Activated T-cell treated with anti-CD3 and anti-CD28 coated beads, Interleukin-2, amount 50 U/mL, for 4 hours (primary cell): ENCODE measurements at regions not wholly inside any gene's neighbourhood (a gene's known extent, or its start where the extent isn't known, plus 50 kb on each side); places are given as distances from the start of the nearest gene placed in this dataset.

Experiments used
- ATAC-seq, 2 donors: fragments of 200-7000 bp; cut with Tn5 transposase; one replicate each; pipeline ENCODE4 v1.10.0; 2021
- DNase-seq: peaks from one replicate; pipeline ENCODE4 v3.0.0-alpha.2; 2020
- H3K27me3 Mint-ChIP-seq: one replicate; pipeline ENCODE4 v1.8.0; 2021; ENCODE audit warnings: low read depth, mixed read lengths
- H3K36me3 Mint-ChIP-seq: one replicate; pipeline ENCODE4 v1.8.0; 2022; ENCODE audit warnings: mixed read lengths; ENCODE audit not compliant: insufficient read depth
- H3K4me1 Mint-ChIP-seq: one replicate; pipeline ENCODE4 v1.8.0; 2021; ENCODE audit warnings: low read depth, mixed read lengths
- H3K4me3 Mint-ChIP-seq: one replicate; pipeline ENCODE4 v1.8.0; 2021; ENCODE audit warnings: mild to moderate bottlenecking, moderate library complexity, mixed read lengths
- H3K9me3 Mint-ChIP-seq: one replicate; pipeline ENCODE4 v1.8.0; 2021; ENCODE audit warnings: mixed read lengths

GRCh38 chr1:234971586-234972297 is 156.9 kb downstream of the TOMM20 start:
- ATAC-seq (peak in 1 of 2 donors; percentile 37), DNase-seq (no peak)
- Mint-ChIP-seq H3K36me3 (no peaks in the 10 kb centered on the region), H3K4me3 (no peak overlapping the region), H3K27me3 (no peaks in the 10 kb centered on the region), H3K9me3 (no peaks in the 10 kb centered on the region), H3K4me1 (peaks cover 55% of the 10 kb centered on the region)

DNA sequence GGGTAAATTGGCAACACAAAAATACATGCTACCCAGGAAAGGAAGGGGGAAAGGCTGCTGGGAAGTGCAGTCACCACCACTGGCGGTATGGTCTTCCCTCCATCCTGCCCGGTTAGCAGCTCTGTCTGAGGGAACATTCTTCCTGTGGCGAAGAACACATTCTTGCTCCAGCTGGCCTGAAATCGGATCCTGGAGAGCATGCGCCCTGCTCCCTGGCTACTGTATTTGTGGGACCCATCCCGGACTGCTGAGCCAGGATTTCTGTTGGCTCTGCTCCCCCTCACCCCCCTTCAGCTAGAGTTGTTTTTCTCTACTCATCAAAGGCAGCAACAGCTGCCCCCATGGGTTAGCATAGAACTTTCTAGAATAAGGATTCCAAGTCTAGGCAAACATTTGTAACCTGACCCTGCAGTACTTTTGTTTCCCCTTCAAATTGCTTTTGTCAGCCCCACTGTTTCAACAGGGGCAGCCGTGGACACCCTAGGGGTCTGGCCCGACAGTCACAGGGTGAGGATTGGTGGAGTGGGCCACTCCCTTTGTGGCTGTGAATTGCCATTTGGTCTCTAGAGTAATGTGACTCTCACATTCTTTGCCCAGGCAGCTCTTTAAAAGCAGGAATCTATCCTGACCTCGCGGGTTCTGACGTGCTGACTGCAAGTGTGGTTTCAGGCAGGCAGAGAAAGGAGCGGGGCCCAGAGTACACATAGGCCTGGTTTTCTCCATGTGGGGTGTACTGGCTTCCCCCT is 157.7 kb downstream of the TOMM20 start:
- no peak overlapping the region for H3K4me3 Mint-ChIP-seq
- DNase-seq, result no peak
- H3K9me3 Mint-ChIP-seq, result no peaks in the 10 kb centered on the region
- peak in 1 of 2 donors; percentile 38 for ATAC-seq
- H3K4me1 Mint-ChIP-seq, result peaks cover 49% of the 10 kb centered on the region
- no peaks in the 10 kb centered on the region for H3K27me3 Mint-ChIP-seq
- no peaks in the 10 kb centered on the region for H3K36me3 Mint-ChIP-seq

DNA sequence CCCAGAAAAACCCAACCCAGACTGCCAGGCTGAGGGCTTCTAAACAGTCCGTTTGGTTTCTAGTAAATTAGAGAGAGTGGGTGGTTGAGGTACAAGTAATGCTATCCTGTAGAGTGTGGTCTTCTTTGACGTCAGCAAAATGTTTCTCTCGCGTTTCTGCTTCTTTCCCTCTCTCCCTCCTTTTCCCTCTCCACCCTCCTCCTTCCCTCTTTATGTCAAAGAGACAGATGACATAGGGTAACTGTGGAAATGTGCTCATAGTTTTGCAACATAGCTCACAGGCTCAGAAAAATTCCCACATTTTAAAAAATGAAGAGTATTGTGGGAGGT is 158.3 kb downstream of the TOMM20 start:
- DNase-seq, result no peak
- Mint-ChIP-seq H3K36me3 (no peaks in the 10 kb centered on the region), H3K4me3 (no peak overlapping the region), H3K9me3 (no peaks in the 10 kb centered on the region), H3K4me1 (peaks cover 45% of the 10 kb centered on the region), H3K27me3 (no peaks in the 10 kb centered on the region)
- ATAC-seq, result peak; percentile 27 to 57

GRCh38 chr1:234969581-234970400 is 158.8 kb downstream of the TOMM20 start:
- Mint-ChIP-seq H3K4me3 (no peak overlapping the region), H3K9me3 (no peaks in the 10 kb centered on the region), H3K4me1 (peaks cover 45% of the 10 kb centered on the region), H3K27me3 (no peaks in the 10 kb centered on the region), H3K36me3 (no peaks in the 10 kb centered on the region)
- DNase-seq (no peak), ATAC-seq (peak; percentile 8 to 11)

GRCh38 chr1:234969011-234969441 is 159.6 kb downstream of the TOMM20 start:
- DNase-seq, result no peak
- Mint-ChIP-seq H3K4me1 (peaks cover 52% of the 10 kb centered on the region), H3K27me3 (no peaks in the 10 kb centered on the region), H3K4me3 (no peak overlapping the region), H3K9me3 (no peaks in the 10 kb centered on the region), H3K36me3 (no peaks in the 10 kb centered on the region)
- no peak for ATAC-seq

DNA sequence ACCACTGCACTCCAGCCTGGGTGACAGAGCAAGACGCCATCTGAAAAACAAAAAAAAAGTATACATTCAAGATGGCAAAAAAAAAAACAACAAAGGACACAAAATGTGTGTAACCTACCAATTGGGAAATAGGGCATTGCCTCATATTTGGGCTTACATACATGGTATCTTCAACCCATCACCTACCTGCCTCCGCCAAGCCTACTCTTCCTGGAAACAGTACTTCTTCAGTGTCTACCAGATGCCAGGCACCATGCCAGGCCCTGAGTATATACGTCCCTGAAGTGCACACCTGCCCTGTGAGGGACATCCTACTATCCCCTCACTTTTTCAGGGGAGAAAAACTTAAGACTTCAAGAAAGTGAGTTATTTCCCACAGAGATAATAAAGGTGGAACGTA is 160.2 kb downstream of the TOMM20 start:
- ATAC-seq, result no peak
- Mint-ChIP-seq H3K4me3 (no peak overlapping the region), H3K4me1 (peaks cover 57% of the 10 kb centered on the region), H3K9me3 (no peaks in the 10 kb centered on the region), H3K36me3 (no peaks in the 10 kb centered on the region), H3K27me3 (no peaks in the 10 kb centered on the region)
- no peak for DNase-seq

DNA sequence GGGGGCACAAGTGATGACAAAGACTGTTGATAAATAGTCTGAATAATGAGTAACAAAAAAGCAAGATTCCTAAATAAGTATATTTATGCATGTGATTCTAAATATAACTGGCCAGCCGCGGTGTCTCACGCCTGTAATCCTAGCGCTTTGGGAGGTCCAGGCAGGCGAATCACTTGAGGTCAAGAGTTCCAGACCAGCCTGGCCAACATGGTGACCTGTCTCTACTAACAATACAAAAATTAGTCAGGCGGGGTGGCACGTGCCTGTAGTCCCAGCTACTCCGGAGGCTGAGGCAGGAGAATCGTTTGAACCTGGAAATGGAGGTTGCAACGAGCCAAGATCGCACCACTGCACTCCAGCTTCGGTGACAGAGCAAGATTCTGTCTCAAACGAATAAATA is 161.5 kb downstream of the TOMM20 start:
- Mint-ChIP-seq H3K36me3 (no peaks in the 10 kb centered on the region), H3K4me1 (peaks cover 60% of the 10 kb centered on the region), H3K4me3 (no peak overlapping the region), H3K9me3 (no peaks in the 10 kb centered on the region), H3K27me3 (no peaks in the 10 kb centered on the region)
- no peak for ATAC-seq
- no peak for DNase-seq

DNA sequence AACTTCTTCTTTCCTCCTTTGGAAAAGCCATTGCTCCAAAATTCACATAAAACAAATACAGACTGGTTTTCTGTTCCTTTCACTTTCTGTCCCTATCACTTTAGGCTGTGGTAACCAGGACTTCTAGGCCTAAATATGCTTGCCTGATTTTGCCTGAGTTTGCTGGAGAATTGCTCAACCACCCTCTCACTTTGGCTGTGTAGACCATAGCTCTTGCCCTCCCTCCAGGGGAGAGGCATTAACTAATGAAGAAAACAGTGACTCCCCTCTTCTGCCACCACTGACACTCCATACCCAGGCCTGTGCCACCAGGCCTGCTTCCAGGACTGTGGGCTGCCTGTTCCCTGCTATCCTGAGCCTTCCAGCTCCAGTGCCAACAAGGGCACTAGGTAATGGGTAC is 163.5 kb downstream of the TOMM20 start:
- no peak overlapping the region for H3K4me3 Mint-ChIP-seq
- no peaks in the 10 kb centered on the region for H3K27me3 Mint-ChIP-seq
- ATAC-seq (no peak), DNase-seq (no peak)
- H3K9me3 Mint-ChIP-seq, result no peaks in the 10 kb centered on the region
- peaks cover 59% of the 10 kb centered on the region for H3K4me1 Mint-ChIP-seq
- H3K36me3 Mint-ChIP-seq, result no peaks in the 10 kb centered on the region

DNA sequence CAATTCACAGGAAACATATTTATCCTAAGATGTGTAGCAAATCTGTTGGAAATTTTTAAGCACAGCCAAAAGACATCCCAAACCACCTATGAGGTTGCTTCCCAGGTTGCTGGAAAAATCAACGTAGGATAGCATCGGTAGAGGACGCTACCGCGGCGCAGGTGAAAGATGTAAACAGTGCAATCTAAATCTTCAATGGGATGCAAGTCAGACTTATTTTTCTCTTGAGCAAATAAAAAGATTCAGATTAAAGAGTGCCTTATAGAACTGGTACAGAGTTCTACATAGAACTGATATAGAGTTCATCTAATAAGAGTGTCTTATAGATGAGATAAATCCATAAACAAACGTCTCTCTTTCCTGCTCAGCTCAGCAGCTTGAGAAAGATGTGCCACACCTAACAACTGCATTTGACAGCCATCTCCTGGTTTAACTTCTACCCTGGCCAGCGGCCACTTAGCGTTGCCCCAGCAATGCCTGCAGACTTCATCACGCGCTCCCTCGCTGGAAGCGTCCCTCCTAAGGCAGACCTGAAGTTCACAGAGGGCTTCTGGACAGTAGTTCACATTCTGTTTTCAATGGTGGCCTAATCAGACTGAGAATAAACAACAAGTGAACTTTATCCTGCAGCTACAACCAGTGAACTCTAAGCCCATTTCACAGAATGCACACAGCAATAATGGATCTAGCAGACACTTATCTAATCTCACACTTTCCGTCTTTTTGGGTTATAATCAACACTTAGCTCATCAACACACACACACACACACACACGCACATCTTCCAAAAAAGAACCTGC is 164.5 kb downstream of the TOMM20 start:
- ATAC-seq, result no peak
- Mint-ChIP-seq H3K4me1 (peaks cover 62% of the 10 kb centered on the region), H3K9me3 (no peaks in the 10 kb centered on the region), H3K27me3 (no peaks in the 10 kb centered on the region), H3K36me3 (no peaks in the 10 kb centered on the region), H3K4me3 (no peak overlapping the region)
- no peak for DNase-seq

DNA sequence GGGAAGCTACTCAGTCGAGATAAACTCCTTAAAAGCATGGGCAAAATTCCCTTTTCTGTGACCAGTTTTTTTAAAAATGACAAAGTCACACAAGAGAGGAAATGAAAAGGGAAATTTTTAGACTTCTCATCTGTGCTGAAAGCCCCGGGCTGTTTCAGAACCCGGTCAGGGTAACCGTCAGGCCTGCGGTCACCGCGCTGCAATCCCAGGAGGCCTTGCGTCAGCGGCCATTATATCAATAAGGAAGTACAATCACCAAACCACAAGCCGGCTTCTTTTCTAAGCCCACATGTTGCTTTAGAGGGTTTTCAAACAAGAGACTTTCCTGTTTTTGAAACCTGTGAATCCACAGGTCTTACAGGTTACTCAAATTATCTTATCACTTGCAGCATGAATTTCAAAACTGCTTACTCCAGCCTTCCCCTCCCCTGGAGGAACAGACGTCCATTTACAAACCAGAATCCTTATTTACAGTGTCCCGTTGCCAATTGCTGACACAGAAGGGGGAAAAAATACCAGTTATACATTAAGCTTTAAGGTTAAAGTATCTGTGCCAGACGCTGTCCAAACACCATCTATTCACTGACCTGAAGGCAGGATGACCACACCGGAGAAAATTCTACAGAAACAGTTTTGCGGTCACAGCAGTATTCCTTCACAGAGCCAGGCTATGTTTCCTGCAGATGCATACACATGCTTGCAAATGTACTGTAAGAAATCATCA is 165.3 kb downstream of the TOMM20 start:
- DNase-seq (peak; percentile 81), ATAC-seq (peak; percentile 92 to 93)
- Mint-ChIP-seq H3K4me1 (peaks cover 63% of the 10 kb centered on the region), H3K9me3 (no peaks in the 10 kb centered on the region), H3K4me3 (peak overlapping the region; percentile 68), H3K36me3 (no peaks in the 10 kb centered on the region), H3K27me3 (no peaks in the 10 kb centered on the region)

DNA sequence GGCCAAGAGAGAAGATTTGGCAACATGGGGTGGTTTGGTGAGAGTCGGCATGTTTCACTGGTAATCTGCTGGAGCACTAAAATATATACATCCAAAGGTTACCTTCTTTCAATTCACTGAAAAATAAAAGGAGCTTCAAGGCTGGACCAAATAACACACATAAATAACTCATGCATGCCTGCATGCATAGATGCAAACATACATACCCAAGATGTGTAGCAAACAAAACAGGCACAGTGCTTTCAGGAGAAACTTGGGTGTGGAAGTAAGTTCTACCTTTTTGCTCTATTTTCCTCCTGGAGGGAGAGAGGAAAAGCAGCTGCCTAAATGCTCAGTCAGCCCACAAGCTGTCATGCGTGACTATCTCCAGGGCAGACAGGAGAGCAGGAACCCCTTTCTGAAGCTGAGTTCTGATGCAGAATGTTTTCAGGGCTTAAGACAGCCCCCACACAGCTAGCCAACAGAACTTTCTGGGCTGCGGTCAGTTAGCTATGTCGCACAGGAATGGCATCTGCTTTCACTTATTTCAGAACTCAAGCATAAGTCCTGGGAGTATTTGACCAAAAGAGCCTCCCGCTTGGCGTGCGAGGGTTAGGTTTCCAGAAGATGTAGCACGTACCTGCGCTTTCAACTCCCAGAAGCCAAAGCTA is 166.2 kb downstream of the TOMM20 start:
- Mint-ChIP-seq H3K4me1 (peaks cover 66% of the 10 kb centered on the region), H3K9me3 (no peaks in the 10 kb centered on the region), H3K27me3 (no peaks in the 10 kb centered on the region), H3K36me3 (no peaks in the 10 kb centered on the region), H3K4me3 (peak overlapping the region; percentile 68)
- peak in 1 of 2 donors; percentile 16 for ATAC-seq
- no peak for DNase-seq

DNA sequence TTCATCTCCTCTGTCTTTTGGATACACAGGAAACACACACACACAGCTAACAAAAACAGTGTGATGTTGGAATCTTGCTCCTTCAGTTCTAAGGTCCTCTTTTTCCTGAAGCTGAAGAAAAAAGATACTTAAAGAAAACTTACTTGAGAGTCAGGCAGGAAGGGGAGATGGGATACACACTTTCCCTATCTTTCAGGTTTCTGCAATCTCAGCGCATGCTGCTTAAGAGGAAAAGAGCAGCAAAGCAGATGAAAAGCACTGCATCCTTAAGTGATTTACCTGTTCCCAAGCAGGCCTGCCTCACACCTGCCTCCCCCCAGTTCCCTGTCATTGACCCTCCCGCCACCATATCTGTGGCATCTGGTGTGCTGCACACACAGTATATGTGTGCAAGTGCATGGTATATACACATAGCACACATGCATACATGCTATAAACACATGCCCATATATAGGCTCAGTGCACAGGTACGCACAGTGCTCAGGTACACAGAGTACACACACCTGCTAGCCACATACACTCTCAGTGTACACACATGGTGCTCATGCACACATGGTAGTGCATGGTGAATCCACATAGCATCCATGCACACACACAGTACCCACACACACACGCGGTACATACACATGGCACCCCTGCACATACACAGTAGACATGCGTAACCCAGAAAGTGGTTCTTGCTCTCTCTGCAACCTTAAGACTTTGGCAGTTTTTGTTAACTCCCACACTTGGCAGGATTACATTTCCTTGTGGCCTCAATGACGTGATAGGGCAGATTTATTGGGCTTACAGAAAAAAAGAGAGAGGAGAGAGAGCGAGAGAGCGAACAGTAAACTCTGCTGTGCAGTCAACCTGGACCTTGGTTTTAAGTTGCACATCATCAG is 166.9 kb downstream of the TOMM20 start:
- peaks cover 71% of the 10 kb centered on the region for H3K4me1 Mint-ChIP-seq
- H3K27me3 Mint-ChIP-seq, result no peaks in the 10 kb centered on the region
- no peaks in the 10 kb centered on the region for H3K36me3 Mint-ChIP-seq
- ATAC-seq, result peak; percentile 6 to 9
- no peak overlapping the region for H3K4me3 Mint-ChIP-seq
- no peak for DNase-seq
- H3K9me3 Mint-ChIP-seq, result no peaks in the 10 kb centered on the region
